ENCODE measurements at regions not wholly inside any gene's neighbourhood (a gene's known extent, or its start where the extent isn't known, plus 50 kb on each side); places are given as distances from the start of the nearest gene placed in this dataset. TPM values are rescaled to one million over a fixed set of nuclear protein-coding genes. Genes with fewer than 3 reads are reported as not detected.
A peak's percentile ranks its signal among the peaks of the same experiment; 100 is the strongest.
"Not testable (repeated sequence)": the region's sequence is repeated elsewhere in the genome, so short reads cannot be mapped to it uniquely, and the experiment has no call there.

DNA sequence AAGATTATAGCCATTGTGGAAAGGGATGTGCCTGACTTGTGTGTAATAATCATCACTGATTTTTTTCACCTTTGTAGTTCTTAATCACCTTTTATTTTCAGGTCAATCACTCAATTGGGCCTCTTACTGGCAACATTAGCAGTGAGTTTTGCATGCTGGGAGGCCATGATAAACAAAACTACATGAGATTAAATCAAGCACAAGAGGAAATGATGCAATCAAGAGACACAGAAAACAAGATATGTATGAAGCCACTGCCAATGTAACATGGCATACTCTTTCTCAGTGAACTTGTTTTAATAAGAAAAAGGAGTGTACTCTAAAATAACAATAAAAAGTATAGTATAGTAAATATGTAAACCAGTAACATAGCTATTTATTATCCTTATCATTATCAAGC is 69.9 kb upstream of the FSIP2 start:
- H3K4me3 ChIP-seq: no peak overlapping the region
- no peaks in the 10 kb centered on the region for H3K79me2 ChIP-seq (ENCODE audit: insufficient read depth)
- H3K9ac ChIP-seq: no peak overlapping the region
- no peaks in the 10 kb centered on the region for H3K9me3 ChIP-seq (ENCODE audit: low read depth)
- H3F3A ChIP-seq (ENCODE audit: insufficient read depth): no peaks in the 10 kb centered on the region
- H4K20me1 ChIP-seq (ENCODE audit: insufficient read depth): no peaks in the 10 kb centered on the region
- no peak overlapping the region for H3K4me2 ChIP-seq (ENCODE audit: unreplicated experiment)
- no peaks in the 10 kb centered on the region for H3K27me3 ChIP-seq (replicated peaks; ENCODE audit: insufficient read depth)
- no peaks in the 10 kb centered on the region for H3K36me3 ChIP-seq (ENCODE audit: low read depth)
- no peak overlapping the region for H2AFZ ChIP-seq
- no peaks in the 10 kb centered on the region for H3K4me1 ChIP-seq (ENCODE audit: insufficient read depth)
- H3K9me2 ChIP-seq (ENCODE audit: insufficient read depth): no peaks in the 10 kb centered on the region; the same call in 1 of the 2 replicates
- DNase-seq: no peak
- no peak for TF ChIP-seq EZH2phosphoT487 (IDR thresholded peaks at IDR 0.05; ENCODE audit: insufficient read depth, low read depth)
- no peak for TF ChIP-seq EZH2 (IDR thresholded peaks at IDR 0.05; ENCODE audit: insufficient read depth, poor library complexity, severe bottlenecking)
- H3K27ac ChIP-seq: no peak overlapping the region
- in situ Hi-C loops (cut with MboI): no loop called here

DNA sequence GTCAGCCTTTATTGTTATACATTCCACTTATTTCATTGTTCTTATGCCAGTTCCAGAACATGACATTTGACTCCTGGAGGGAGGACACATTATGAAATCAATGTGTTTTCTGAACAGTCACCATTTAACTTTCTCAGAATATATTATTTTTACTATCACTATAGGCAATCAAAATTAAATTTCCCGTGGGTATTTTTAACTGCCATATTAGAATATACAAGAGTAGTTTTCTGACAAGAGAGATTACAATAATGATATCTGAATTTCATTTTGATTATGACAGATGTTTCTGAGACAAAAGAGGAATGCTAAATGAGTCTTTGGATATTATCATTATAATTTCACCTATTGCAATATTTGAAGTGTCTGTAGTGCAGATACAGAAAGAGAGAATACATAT is 64.4 kb upstream of the FSIP2 start:
- no peaks in the 10 kb centered on the region for H4K20me1 ChIP-seq (ENCODE audit: insufficient read depth)
- H3K4me2 ChIP-seq (ENCODE audit: unreplicated experiment): no peak overlapping the region
- H3K79me2 ChIP-seq (ENCODE audit: insufficient read depth): no peaks in the 10 kb centered on the region
- no peaks in the 10 kb centered on the region for H3F3A ChIP-seq (ENCODE audit: insufficient read depth)
- H3K9me2 ChIP-seq (ENCODE audit: insufficient read depth): no peaks in the 10 kb centered on the region; the same call in 1 of the 2 replicates
- no peak for DNase-seq
- H3K27me3 ChIP-seq (replicated peaks; ENCODE audit: insufficient read depth): no peaks in the 10 kb centered on the region
- no peak overlapping the region for H2AFZ ChIP-seq
- TF ChIP-seq EZH2 (IDR thresholded peaks at IDR 0.05; ENCODE audit: insufficient read depth, poor library complexity, severe bottlenecking) (no peak), EZH2phosphoT487 (IDR thresholded peaks at IDR 0.05; ENCODE audit: insufficient read depth, low read depth) (no peak)
- in situ Hi-C loops (cut with MboI): no loop called here
- no peak overlapping the region for H3K4me3 ChIP-seq
- no peaks in the 10 kb centered on the region for H3K36me3 ChIP-seq (ENCODE audit: low read depth)
- H3K4me1 ChIP-seq (ENCODE audit: insufficient read depth): no peaks in the 10 kb centered on the region
- H3K27ac ChIP-seq: no peak overlapping the region
- H3K9ac ChIP-seq: no peak overlapping the region
- 26 to 34% methylated on average over 1 of the region's 1 CpG for WGBS, 2 experiments (ENCODE audit: low coverage in 1 of 2, low lambda C conversion rate in 2 of 2, missing lambda C conversion rate in 2 of 2)
- H3K9me3 ChIP-seq (ENCODE audit: low read depth): no peaks in the 10 kb centered on the region

- WGBS, 2 experiments (ENCODE audit: low coverage in 1 of 2, low lambda C conversion rate in 2 of 2, missing lambda C conversion rate in 2 of 2): 25 to 32% methylated on average over 2 of the region's 2 CpGs
Observed at GRCh38 chr2:185676316-185676715, 62.3 kb upstream of the FSIP2 start.

DNA sequence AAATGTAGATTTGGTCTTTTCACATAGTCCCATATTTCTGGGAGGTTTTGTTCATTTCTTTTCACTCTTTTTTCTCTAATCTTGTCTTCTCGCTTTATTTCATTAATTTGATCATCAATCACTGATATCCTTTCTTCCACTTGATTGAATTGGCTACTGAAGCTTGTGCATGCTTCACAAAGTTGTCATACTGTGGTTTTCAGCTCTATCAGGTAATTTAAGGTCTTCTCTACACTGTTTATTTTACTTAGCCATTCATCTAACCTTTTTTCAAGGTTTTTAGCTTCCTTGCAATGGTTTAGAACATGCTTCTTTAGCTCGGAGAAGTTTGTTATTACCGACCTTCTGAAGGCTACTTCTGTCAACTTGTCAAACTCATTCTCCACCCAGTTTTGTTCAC is 51.6 kb upstream of the FSIP2 start:
- H2AFZ ChIP-seq; H3K4me1 ChIP-seq (ENCODE audit: insufficient read depth); H3K4me2 ChIP-seq (ENCODE audit: unreplicated experiment); H3K27me3 ChIP-seq (replicated peaks; ENCODE audit: insufficient read depth); H3K4me3 ChIP-seq; H3K36me3 ChIP-seq (ENCODE audit: low read depth); H3K9ac ChIP-seq; in situ Hi-C loops (cut with MboI); H3K9me2 ChIP-seq (ENCODE audit: insufficient read depth); H3K79me2 ChIP-seq (ENCODE audit: insufficient read depth); H3F3A ChIP-seq (ENCODE audit: insufficient read depth); DNase-seq; H3K9me3 ChIP-seq (ENCODE audit: low read depth); H3K27ac ChIP-seq; H4K20me1 ChIP-seq (ENCODE audit: insufficient read depth): not testable (repeated sequence)
- WGBS, 2 experiments (ENCODE audit: low coverage in 1 of 2, low lambda C conversion rate in 2 of 2, missing lambda C conversion rate in 2 of 2): 56 to 69% methylated on average over 3 of the region's 3 CpGs

More at GRCh38 chr2:185676316-185676715, 62.3 kb upstream of the FSIP2 start:
- TF ChIP-seq EZH2phosphoT487 (IDR thresholded peaks at IDR 0.05; ENCODE audit: insufficient read depth, low read depth) (no peak), EZH2 (IDR thresholded peaks at IDR 0.05; ENCODE audit: insufficient read depth, poor library complexity, severe bottlenecking) (no peak)
- Histone ChIP-seq H3K4me2 (ENCODE audit: unreplicated experiment) (no peak overlapping the region), H2AFZ (no peak overlapping the region), H3K27me3 (replicated peaks; ENCODE audit: insufficient read depth) (no peaks in the 10 kb centered on the region), H3K36me3 (ENCODE audit: low read depth) (no peaks in the 10 kb centered on the region), H3K9me3 (ENCODE audit: low read depth) (no peaks in the 10 kb centered on the region), H4K20me1 (ENCODE audit: insufficient read depth) (no peaks in the 10 kb centered on the region), H3K79me2 (ENCODE audit: insufficient read depth) (no peaks in the 10 kb centered on the region), H3K4me1 (ENCODE audit: insufficient read depth) (no peaks in the 10 kb centered on the region), H3K9ac (no peak overlapping the region), H3F3A (ENCODE audit: insufficient read depth) (no peaks in the 10 kb centered on the region), H3K4me3 (no peak overlapping the region), H3K27ac (no peak overlapping the region), H3K9me2 (ENCODE audit: insufficient read depth) (no peaks in the 10 kb centered on the region; the same call in 1 of the 2 replicates)
- peak; percentile 2 for DNase-seq
- in situ Hi-C loops (cut with MboI): no loop called here

GRCh38 chr2:185687967-185688366 is 50.6 kb upstream of the FSIP2 start:
- Histone ChIP-seq H3K9ac (no peak overlapping the region), H3K4me1 (ENCODE audit: insufficient read depth) (no peaks in the 10 kb centered on the region), H3K27me3 (replicated peaks; ENCODE audit: insufficient read depth) (no peaks in the 10 kb centered on the region), H2AFZ (no peak overlapping the region), H3K79me2 (ENCODE audit: insufficient read depth) (no peaks in the 10 kb centered on the region), H3K9me2 (ENCODE audit: insufficient read depth) (no peaks in the 10 kb centered on the region), H3K4me3 (no peak overlapping the region), H3K27ac (no peak overlapping the region), H3K36me3 (ENCODE audit: low read depth) (no peaks in the 10 kb centered on the region), H3K9me3 (ENCODE audit: low read depth) (no peaks in the 10 kb centered on the region), H3F3A (ENCODE audit: insufficient read depth) (no peaks in the 10 kb centered on the region), H3K4me2 (ENCODE audit: unreplicated experiment) (no peak overlapping the region), H4K20me1 (ENCODE audit: insufficient read depth) (no peaks in the 10 kb centered on the region)
- 31% methylated on average over 7 of the region's 7 CpGs for WGBS, 2 experiments (ENCODE audit: low coverage in 1 of 2, low lambda C conversion rate in 2 of 2, missing lambda C conversion rate in 2 of 2)
- DNase-seq: no peak
- in situ Hi-C loops (cut with MboI): no loop called here
- TF ChIP-seq EZH2phosphoT487 (IDR thresholded peaks at IDR 0.05; ENCODE audit: insufficient read depth, low read depth) (no peak), EZH2 (IDR thresholded peaks at IDR 0.05; ENCODE audit: insufficient read depth, poor library complexity, severe bottlenecking) (no peak)

Small RNA genes in the stretch of these regions (small RNA-seq; reads per million reads assigned to genes)
- gene RF00096 (ENCODE audit: low read depth, low replicate concordance): not detected

All from GM23248 (cell line).